Muscle of leg (tissue), 3 donors: ENCODE measurements at regions not wholly inside any gene's neighbourhood (a gene's known extent, or its start where the extent isn't known, plus 50 kb on each side); places are given as distances from the start of the nearest gene placed in this dataset.
"Not testable (repeated sequence)": the region's sequence is repeated elsewhere in the genome, so short reads cannot be mapped to it uniquely, and the experiment has no call there.

Experiments
- DNase-seq: peaks from one replicate; pipeline ENCODE4 v3.0.0; 2013
- H3K27ac ChIP-seq: one replicate; pipeline ENCODE4 v1.5.1; 2013; ENCODE audit warnings: mild to moderate bottlenecking, low read length, control low read depth
- H3K27me3 ChIP-seq: one replicate; pipeline ENCODE4 v1.6.1; 2013; ENCODE audit warnings: low read length; ENCODE audit not compliant: control insufficient read depth, insufficient read depth
- H3K36me3 ChIP-seq: one replicate; pipeline ENCODE4 v1.6.1; 2013; ENCODE audit warnings: low read length; ENCODE audit not compliant: control insufficient read depth, insufficient read depth
- H3K4me1 ChIP-seq: one replicate; pipeline ENCODE4 v1.6.1; 2013; ENCODE audit warnings: low read length; ENCODE audit not compliant: control insufficient read depth, insufficient read depth
- H3K4me3 ChIP-seq: one replicate; pipeline ENCODE4 v1.5.1; 2013; ENCODE audit warnings: low read length, control low read depth
- H3K9me3 ChIP-seq: replicated peaks from 2 replicates; pipeline ENCODE4 v1.6.1; 2013; ENCODE audit warnings: low read depth, low read length; ENCODE audit not compliant: control insufficient read depth
- WGBS: methylation state at CpG from one replicate; pipeline ENCODE4 v1.1.5; 2013; ENCODE audit warnings: missing lambda C conversion rate; ENCODE audit not compliant: insufficient coverage; 5-methylcytosine and 5-hydroxymethylcytosine counted together

GRCh38 chr1:185517301-185517700, 200.3 kb upstream of the IVNS1ABP start:
- not testable (repeated sequence) for H3K9me3 ChIP-seq, DNase-seq, H3K4me3 ChIP-seq, H3K4me1 ChIP-seq, H3K27me3 ChIP-seq, H3K27ac ChIP-seq, H3K36me3 ChIP-seq
- WGBS, result no CpG with 5 or more reads among the region's 2 CpGs

GRCh38 chr1:185515696-185516095, 198.7 kb upstream of the IVNS1ABP start:
- Histone ChIP-seq H3K27me3 (no peaks in the 10 kb centered on the region), H3K36me3 (no peaks in the 10 kb centered on the region), H3K9me3 (peaks cover 5% of the 10 kb centered on the region), H3K4me3 (no peak overlapping the region), H3K4me1 (no peaks in the 10 kb centered on the region), H3K27ac (no peak overlapping the region)
- WGBS, result 100% methylated on average over 1 of the region's 2 CpGs
- DNase-seq, result no peak

GRCh38 chr1:185514311-185514710, 197.3 kb upstream of the IVNS1ABP start:
- no peaks in the 10 kb centered on the region for H3K36me3 ChIP-seq
- H3K27me3 ChIP-seq, result no peaks in the 10 kb centered on the region
- H3K4me1 ChIP-seq, result no peaks in the 10 kb centered on the region
- H3K27ac ChIP-seq, result no peak overlapping the region
- DNase-seq, result no peak
- H3K9me3 ChIP-seq, result peaks cover 3% of the 10 kb centered on the region
- no peak overlapping the region for H3K4me3 ChIP-seq

GRCh38 chr1:185512442-185512841, 195.4 kb upstream of the IVNS1ABP start:
- no CpG with 5 or more reads among the region's 4 CpGs for WGBS

GRCh38 chr1:185501099-185501498, 184.1 kb upstream of the IVNS1ABP start:
- H3K36me3 ChIP-seq, result no peaks in the 10 kb centered on the region
- H3K27ac ChIP-seq, result no peak overlapping the region
- no CpG with 5 or more reads among the region's 2 CpGs for WGBS
- H3K4me3 ChIP-seq, result no peak overlapping the region
- H3K4me1 ChIP-seq, result no peaks in the 10 kb centered on the region
- H3K9me3 ChIP-seq, result no peaks in the 10 kb centered on the region
- no peak for DNase-seq
- H3K27me3 ChIP-seq, result no peaks in the 10 kb centered on the region

More at GRCh38 chr1:185512442-185512841, 195.4 kb upstream of the IVNS1ABP start:
- DNase-seq, result no peak
- Histone ChIP-seq H3K9me3 (peaks cover 1% of the 10 kb centered on the region), H3K27me3 (no peaks in the 10 kb centered on the region), H3K36me3 (no peaks in the 10 kb centered on the region), H3K4me1 (no peaks in the 10 kb centered on the region), H3K4me3 (no peak overlapping the region), H3K27ac (no peak overlapping the region)

GRCh38 chr1:185500001-185500626, 183.1 kb upstream of the IVNS1ABP start:
- Histone ChIP-seq H3K9me3 (no peaks in the 10 kb centered on the region), H3K4me3 (no peak overlapping the region), H3K27me3 (no peaks in the 10 kb centered on the region), H3K4me1 (no peaks in the 10 kb centered on the region), H3K36me3 (no peaks in the 10 kb centered on the region), H3K27ac (no peak overlapping the region)
- 60% methylated on average over 2 of the region's 4 CpGs for WGBS
- DNase-seq, result no peak

- H3K9me3 ChIP-seq, result no peaks in the 10 kb centered on the region
- no CpG with 5 or more reads among the region's 2 CpGs for WGBS
Observed at GRCh38 chr1:185498207-185498606, 181.2 kb upstream of the IVNS1ABP start.

GRCh38 chr1:185497177-185497576, 180.1 kb upstream of the IVNS1ABP start:
- H3K4me3 ChIP-seq, result no peak overlapping the region
- no peak overlapping the region for H3K27ac ChIP-seq
- H3K4me1 ChIP-seq, result no peaks in the 10 kb centered on the region
- no peaks in the 10 kb centered on the region for H3K36me3 ChIP-seq
- no peaks in the 10 kb centered on the region for H3K27me3 ChIP-seq
- H3K9me3 ChIP-seq, result no peaks in the 10 kb centered on the region
- DNase-seq, result no peak

More at GRCh38 chr1:185498207-185498606, 181.2 kb upstream of the IVNS1ABP start:
- Histone ChIP-seq H3K27ac (no peak overlapping the region), H3K36me3 (no peaks in the 10 kb centered on the region), H3K27me3 (no peaks in the 10 kb centered on the region), H3K4me1 (no peaks in the 10 kb centered on the region), H3K4me3 (no peak overlapping the region)
- no peak for DNase-seq

- DNase-seq, result no peak
- no peak overlapping the region for H3K4me3 ChIP-seq
- no peaks in the 10 kb centered on the region for H3K36me3 ChIP-seq
- WGBS, result 25% methylated on average over 1 of the region's 1 CpG
- no peak overlapping the region for H3K27ac ChIP-seq
- no peaks in the 10 kb centered on the region for H3K27me3 ChIP-seq
- no peaks in the 10 kb centered on the region for H3K4me1 ChIP-seq
- H3K9me3 ChIP-seq, result no peaks in the 10 kb centered on the region
Observed at GRCh38 chr1:185495898-185496297, 178.9 kb upstream of the IVNS1ABP start.

GRCh38 chr1:185495007-185495406, 178.0 kb upstream of the IVNS1ABP start:
- no peaks in the 10 kb centered on the region for H3K27me3 ChIP-seq
- no peaks in the 10 kb centered on the region for H3K9me3 ChIP-seq
- DNase-seq, result no peak
- no peaks in the 10 kb centered on the region for H3K4me1 ChIP-seq
- no peak overlapping the region for H3K4me3 ChIP-seq
- no peaks in the 10 kb centered on the region for H3K36me3 ChIP-seq
- H3K27ac ChIP-seq, result no peak overlapping the region

- no peak overlapping the region for H3K4me3 ChIP-seq
- no peaks in the 10 kb centered on the region for H3K9me3 ChIP-seq
- H3K4me1 ChIP-seq, result peaks cover 10% of the 10 kb centered on the region
- H3K27ac ChIP-seq, result no peak overlapping the region
- H3K36me3 ChIP-seq, result no peaks in the 10 kb centered on the region
- no peak for DNase-seq
- no peaks in the 10 kb centered on the region for H3K27me3 ChIP-seq
Observed at GRCh38 chr1:185492089-185492825, 175.2 kb upstream of the IVNS1ABP start.
